Kidney (tissue), 13 donors: ENCODE measurements at regions not wholly inside any gene's neighbourhood (a gene's known extent, or its start where the extent isn't known, plus 50 kb on each side); places are given as distances from the start of the nearest gene placed in this dataset.

ENCODE experiments used
- DNase-seq, 5 donors: peaks; one replicate each; pipeline ENCODE4 v3.0.0-alpha.2; 2013 to 2020
- FAIRE-seq: peaks from 2 replicates; lab custom pipeline; 2012; peaks lifted over from hg19 to GRCh38; lab: Jason Lieb, UNC
- H3K27ac ChIP-seq, 2 donors: one replicate each; pipeline ENCODE4 v1.7.0; 2013; ENCODE audit warnings: low read depth in 2 of 2, low read length in 2 of 2, inconsistent platforms in 1 of 2
- H3K27me3 ChIP-seq: one replicate; pipeline ENCODE4 v1.7.1; 2013; ENCODE audit warnings: low read length, inconsistent platforms; ENCODE audit not compliant: control insufficient read depth, insufficient read depth
- H3K36me3 ChIP-seq, 3 donors: one replicate each; pipeline versions ENCODE4 v1.7.0 to v1.7.1; 2013; ENCODE audit warnings: low read length in 3 of 3, control low read depth in 1 of 3, inconsistent platforms in 1 of 3; ENCODE audit not compliant: insufficient read depth in 3 of 3, control insufficient read depth in 2 of 3
- H3K4me1 ChIP-seq, 3 donors: one replicate each; pipeline versions ENCODE4 v1.7.0 to v1.7.1; 2013; ENCODE audit warnings: low read length in 3 of 3, inconsistent platforms in 1 of 3, low read depth in 1 of 3; ENCODE audit not compliant: control insufficient read depth in 2 of 3, insufficient read depth in 2 of 3
- H3K4me3 ChIP-seq, 3 donors: one replicate each; pipeline versions ENCODE4 v1.7.0 to v1.8.1; 2013; ENCODE audit warnings: low read length in 3 of 3, control low read depth in 1 of 3, inconsistent platforms in 1 of 3
- H3K9ac ChIP-seq, 3 donors: one replicate each; pipeline versions ENCODE4 v1.7.0 to v1.7.1; 2013; ENCODE audit warnings: low read length in 3 of 3, control low read depth in 1 of 3, inconsistent platforms in 1 of 3
- H3K9me3 ChIP-seq, 3 donors: one replicate each; pipeline versions ENCODE4 v1.7.0 to v1.7.1; 2013; ENCODE audit warnings: low read length in 3 of 3, control low read depth in 1 of 3, inconsistent platforms in 1 of 3; ENCODE audit not compliant: control insufficient read depth in 2 of 3, insufficient read depth in 1 of 3
- CTCF ChIP-seq: IDR thresholded peaks from 3 replicates; pipeline ENCODE4 v1.5.1; 2012; ENCODE audit warnings: mild to moderate bottlenecking, moderate library complexity, borderline replicate concordance; ENCODE audit not compliant: insufficient read depth; ENCODE audit errors: extremely low read depth
- intact Hi-C: fragments of 100-400 bp; cut with DNase I; formaldehyde crosslinking; loops from one replicate; pipeline ENCODE4 v1.11.1; 2022
- donor health status: control.
- donor health status: control.
- donor health status: control.
- donor health status: control.
- donor health status: control.
- donor health status: DM: yes; HTN: yes; CAD: no.
- donor health status: Normal renal cell carcinoma (clear cell type).

DNA sequence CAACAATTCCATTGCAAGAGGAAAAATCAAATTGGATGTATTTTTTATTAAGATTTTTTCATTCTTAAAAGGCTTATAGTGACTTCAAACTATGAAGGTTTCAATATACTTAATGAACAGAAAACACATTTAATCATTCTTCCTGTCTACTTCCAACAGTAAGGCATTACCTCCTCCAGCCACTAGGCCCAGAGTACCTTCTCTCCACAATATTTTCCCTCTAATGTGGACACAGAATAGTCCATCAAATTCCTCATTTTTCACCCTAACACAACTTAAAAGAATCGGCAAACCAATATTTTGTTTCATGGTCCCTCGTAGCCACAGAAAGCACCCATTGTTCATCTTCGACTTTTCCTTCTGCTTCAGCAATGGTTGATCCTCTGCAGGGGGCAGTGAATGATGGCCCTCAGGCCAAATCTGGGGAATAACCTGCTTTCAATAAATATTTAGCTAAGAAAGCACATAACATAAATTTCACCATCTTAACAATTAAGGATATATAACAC lies 335.4 kb upstream of the ID4 start:
- Histone ChIP-seq H3K27ac (no peak overlapping the region), H3K9ac (no peak overlapping the region), H3K27me3 (no peaks in the 10 kb centered on the region), H3K36me3 (no peaks in the 10 kb centered on the region), H3K4me1 (no peaks in the 10 kb centered on the region), H3K9me3 (peaks cover 0 to 8% (median 3%) of the 10 kb centered on the region in 3 donors), H3K4me3 (no peak overlapping the region)
- intact Hi-C loops: no loop called here
- TF ChIP-seq CTCF: no peak
- no peak for FAIRE-seq
- no peak for DNase-seq

DNA sequence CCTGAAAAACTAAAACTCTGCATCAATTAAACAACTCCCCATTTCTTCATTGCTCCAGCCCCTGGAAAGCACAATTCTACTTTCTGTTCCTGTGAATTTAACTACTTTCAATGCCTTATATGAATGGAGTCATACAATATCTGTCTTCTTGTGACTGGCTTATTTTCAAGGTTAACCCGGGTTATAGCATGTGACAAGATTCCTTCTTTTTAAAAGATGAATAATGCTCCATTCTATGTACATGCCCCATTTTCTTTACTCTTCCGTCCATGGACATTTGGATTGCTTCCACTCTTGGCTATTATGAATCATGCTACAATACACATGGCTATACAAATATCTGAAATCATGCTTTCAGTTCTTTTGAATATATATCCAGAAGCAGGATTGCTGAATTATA lies 334.9 kb upstream of the ID4 start:
- DNase-seq: no peak
- Histone ChIP-seq H3K4me3 (no peak overlapping the region), H3K36me3 (no peaks in the 10 kb centered on the region), H3K27me3 (no peaks in the 10 kb centered on the region), H3K4me1 (no peaks in the 10 kb centered on the region), H3K9me3 (peaks cover 0 to 8% (median 3%) of the 10 kb centered on the region in 3 donors), H3K9ac (no peak overlapping the region), H3K27ac (no peak overlapping the region)
- no peak for TF ChIP-seq CTCF
- FAIRE-seq: no peak
- intact Hi-C loops: no loop called here

GRCh38 chr6:19515939-19516338 lies 321.2 kb upstream of the ID4 start:
- FAIRE-seq: no peak
- no peak for TF ChIP-seq CTCF
- no peaks in the 10 kb centered on the region for H3K27me3 ChIP-seq
- no peaks in the 10 kb centered on the region for H3K36me3 ChIP-seq
- no peak overlapping the region for H3K4me3 ChIP-seq
- intact Hi-C loops: no loop called here
- H3K4me1 ChIP-seq: no peaks in the 10 kb centered on the region
- H3K9me3 ChIP-seq: peaks cover 0 to 11% (median 10%) of the 10 kb centered on the region in 3 donors
- H3K27ac ChIP-seq: no peak overlapping the region
- DNase-seq: no peak
- H3K9ac ChIP-seq: no peak overlapping the region

- Histone ChIP-seq H3K9ac (no peak overlapping the region), H3K9me3 (peaks cover 0 to 5% (median 0%) of the 10 kb centered on the region in 3 donors), H3K27ac (no peak overlapping the region), H3K4me3 (no peak overlapping the region), H3K36me3 (no peaks in the 10 kb centered on the region), H3K27me3 (no peaks in the 10 kb centered on the region), H3K4me1 (no peaks in the 10 kb centered on the region)
- intact Hi-C loops: no loop called here
- no peak for TF ChIP-seq CTCF
- no peak for DNase-seq
- no peak for FAIRE-seq
Observed at GRCh38 chr6:19519941-19520340, 317.2 kb upstream of the ID4 start.
